Ishikawa (cell line): ENCODE measurements at regions not wholly inside any gene's neighbourhood (a gene's known extent, or its start where the extent isn't known, plus 50 kb on each side); places are given as distances from the start of the nearest gene placed in this dataset.

Experiments
- CEBPB ChIP-seq: IDR thresholded peaks from 2 replicates; pipeline ENCODE4 v1.6.1; 2012
- CREB1 ChIP-seq: IDR thresholded peaks from 2 replicates; pipeline ENCODE4 v1.6.1; 2012; ENCODE audit warnings: low read depth
- EGR1 ChIP-seq: IDR thresholded peaks from 2 replicates; pipeline ENCODE4 v1.6.1; 2012
- EP300 ChIP-seq: IDR thresholded peaks from 2 replicates; pipeline ENCODE4 v1.6.1; 2012; ENCODE audit warnings: borderline replicate concordance
- FOXM1 ChIP-seq: IDR thresholded peaks from 2 replicates; pipeline ENCODE4 v1.6.1; 2012; ENCODE audit warnings: low read depth, borderline replicate concordance
- NFIC ChIP-seq: IDR thresholded peaks from 2 replicates; pipeline ENCODE4 v1.6.1; 2012
- RAD21 ChIP-seq: IDR thresholded peaks from 2 replicates; pipeline ENCODE4 v1.6.1; 2012; ENCODE audit warnings: low read depth
- TAF1 ChIP-seq: IDR thresholded peaks from 2 replicates; pipeline ENCODE4 v1.6.1; 2012; ENCODE audit warnings: low read depth, mild to moderate bottlenecking
- TCF12 ChIP-seq: IDR thresholded peaks from 2 replicates; pipeline ENCODE4 v1.6.1; 2012; ENCODE audit warnings: low read depth
- TEAD4 ChIP-seq: IDR thresholded peaks from 2 replicates; pipeline ENCODE4 v1.6.1; 2012
- YY1 ChIP-seq: IDR thresholded peaks from 2 replicates; pipeline ENCODE4 v1.6.1; 2012; ENCODE audit warnings: low read depth
- ZBTB7A ChIP-seq: IDR thresholded peaks from 2 replicates; pipeline ENCODE4 v1.6.1; 2012; ENCODE audit warnings: low read depth
- TF ChIP-seq, protein P1 (sequence below): IDR thresholded peaks from 2 replicates; pipeline ENCODE4 v1.6.1; 2012
- TF ChIP-seq, protein P2 (sequence below): IDR thresholded peaks from 2 replicates; pipeline ENCODE4 v1.6.1; 2012; ENCODE audit warnings: low read depth, mild to moderate bottlenecking
- TF ChIP-seq, protein P3 (sequence below): IDR thresholded peaks from 2 replicates; pipeline ENCODE4 v1.6.1; 2012

DNA sequence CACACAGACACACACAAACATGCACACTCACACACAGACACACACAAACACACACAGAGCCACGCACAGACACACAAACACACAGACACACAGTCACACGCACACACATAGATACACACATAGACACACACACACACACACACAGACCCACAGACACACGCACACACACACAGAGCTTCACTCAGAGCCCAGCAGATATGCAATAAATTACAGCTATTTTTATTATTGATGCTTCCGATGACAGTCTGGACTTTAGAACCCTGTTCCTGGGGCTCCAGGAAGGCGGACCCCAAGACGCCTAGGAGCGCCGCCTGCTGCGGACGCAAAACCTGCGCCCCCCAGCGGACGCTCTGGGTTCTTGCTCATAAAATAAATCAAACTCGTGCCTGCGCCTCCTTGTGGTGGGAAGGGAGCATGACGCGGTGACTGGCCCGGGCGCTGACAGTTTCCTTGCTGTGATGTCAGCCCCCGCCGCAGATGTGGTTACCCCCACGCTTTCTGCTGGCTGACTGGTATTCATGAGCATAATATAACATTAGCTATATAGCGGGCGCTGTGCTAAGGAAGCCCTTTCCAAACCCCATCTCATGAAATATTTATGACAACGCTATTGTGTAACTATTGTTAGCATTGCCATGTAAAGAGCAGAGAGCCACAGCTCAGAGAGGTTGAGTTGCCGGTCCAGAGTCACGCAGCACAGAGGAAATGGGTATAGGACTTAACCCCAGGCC lies 64.4 kb upstream of the TM9SF2 start:
- 0 out of 2 replicates have a peak, but pooled peaks have one; percentile 20 for TF ChIP-seq EGR1
- no peak for TF ChIP-seq FOXM1
- no peak for TF ChIP-seq ZBTB7A
- TF ChIP-seq, protein P1, sequence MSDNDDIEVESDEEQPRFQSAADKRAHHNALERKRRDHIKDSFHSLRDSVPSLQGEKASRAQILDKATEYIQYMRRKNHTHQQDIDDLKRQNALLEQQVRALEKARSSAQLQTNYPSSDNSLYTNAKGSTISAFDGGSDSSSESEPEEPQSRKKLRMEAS = no peak
- peak; percentile 78 for TF ChIP-seq RAD21
- no peak for TF ChIP-seq YY1
- TF ChIP-seq TCF12 = 0 out of 2 replicates have a peak, but pooled peaks have one; percentile 17
- TF ChIP-seq CREB1 = no peak
- no peak for TF ChIP-seq TAF1
- no peak for TF ChIP-seq NFIC
- TF ChIP-seq, protein P2, sequence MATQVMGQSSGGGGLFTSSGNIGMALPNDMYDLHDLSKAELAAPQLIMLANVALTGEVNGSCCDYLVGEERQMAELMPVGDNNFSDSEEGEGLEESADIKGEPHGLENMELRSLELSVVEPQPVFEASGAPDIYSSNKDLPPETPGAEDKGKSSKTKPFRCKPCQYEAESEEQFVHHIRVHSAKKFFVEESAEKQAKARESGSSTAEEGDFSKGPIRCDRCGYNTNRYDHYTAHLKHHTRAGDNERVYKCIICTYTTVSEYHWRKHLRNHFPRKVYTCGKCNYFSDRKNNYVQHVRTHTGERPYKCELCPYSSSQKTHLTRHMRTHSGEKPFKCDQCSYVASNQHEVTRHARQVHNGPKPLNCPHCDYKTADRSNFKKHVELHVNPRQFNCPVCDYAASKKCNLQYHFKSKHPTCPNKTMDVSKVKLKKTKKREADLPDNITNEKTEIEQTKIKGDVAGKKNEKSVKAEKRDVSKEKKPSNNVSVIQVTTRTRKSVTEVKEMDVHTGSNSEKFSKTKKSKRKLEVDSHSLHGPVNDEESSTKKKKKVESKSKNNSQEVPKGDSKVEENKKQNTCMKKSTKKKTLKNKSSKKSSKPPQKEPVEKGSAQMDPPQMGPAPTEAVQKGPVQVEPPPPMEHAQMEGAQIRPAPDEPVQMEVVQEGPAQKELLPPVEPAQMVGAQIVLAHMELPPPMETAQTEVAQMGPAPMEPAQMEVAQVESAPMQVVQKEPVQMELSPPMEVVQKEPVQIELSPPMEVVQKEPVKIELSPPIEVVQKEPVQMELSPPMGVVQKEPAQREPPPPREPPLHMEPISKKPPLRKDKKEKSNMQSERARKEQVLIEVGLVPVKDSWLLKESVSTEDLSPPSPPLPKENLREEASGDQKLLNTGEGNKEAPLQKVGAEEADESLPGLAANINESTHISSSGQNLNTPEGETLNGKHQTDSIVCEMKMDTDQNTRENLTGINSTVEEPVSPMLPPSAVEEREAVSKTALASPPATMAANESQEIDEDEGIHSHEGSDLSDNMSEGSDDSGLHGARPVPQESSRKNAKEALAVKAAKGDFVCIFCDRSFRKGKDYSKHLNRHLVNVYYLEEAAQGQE = no peak

DNA sequence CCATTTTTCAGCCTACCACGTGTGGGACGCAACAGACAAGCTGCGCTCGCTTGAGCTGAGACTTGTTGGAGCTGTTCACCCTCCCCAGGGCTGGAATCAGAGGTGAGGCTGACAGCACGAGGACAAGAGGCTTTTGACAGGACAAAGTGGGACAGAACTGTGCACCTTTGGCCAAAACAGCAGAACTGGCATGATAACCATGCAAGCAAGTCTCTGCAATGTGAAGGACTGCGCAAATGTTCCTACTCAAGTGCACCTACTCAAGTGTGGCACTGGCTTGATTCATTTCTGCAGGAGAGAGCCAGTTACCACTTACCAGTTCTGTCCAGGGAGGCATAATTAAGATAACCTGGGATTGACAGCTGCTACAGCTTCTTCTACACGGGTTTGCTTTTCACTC lies 62.2 kb upstream of the TM9SF2 start:
- TF ChIP-seq TCF12 (no peak), EP300 (no peak), TEAD4 (no peak), RAD21 (no peak), ZBTB7A (no peak), YY1 (no peak), EGR1 (no peak), CEBPB (no peak), TAF1 (no peak), NFIC (no peak), FOXM1 (no peak), CREB1 (no peak)
- TF ChIP-seq, protein P3, sequence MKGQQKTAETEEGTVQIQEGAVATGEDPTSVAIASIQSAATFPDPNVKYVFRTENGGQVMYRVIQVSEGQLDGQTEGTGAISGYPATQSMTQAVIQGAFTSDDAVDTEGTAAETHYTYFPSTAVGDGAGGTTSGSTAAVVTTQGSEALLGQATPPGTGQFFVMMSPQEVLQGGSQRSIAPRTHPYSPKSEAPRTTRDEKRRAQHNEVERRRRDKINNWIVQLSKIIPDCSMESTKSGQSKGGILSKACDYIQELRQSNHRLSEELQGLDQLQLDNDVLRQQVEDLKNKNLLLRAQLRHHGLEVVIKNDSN = no peak
- TF ChIP-seq, protein P1 = no peak
- TF ChIP-seq, protein P2 = no peak

DNA sequence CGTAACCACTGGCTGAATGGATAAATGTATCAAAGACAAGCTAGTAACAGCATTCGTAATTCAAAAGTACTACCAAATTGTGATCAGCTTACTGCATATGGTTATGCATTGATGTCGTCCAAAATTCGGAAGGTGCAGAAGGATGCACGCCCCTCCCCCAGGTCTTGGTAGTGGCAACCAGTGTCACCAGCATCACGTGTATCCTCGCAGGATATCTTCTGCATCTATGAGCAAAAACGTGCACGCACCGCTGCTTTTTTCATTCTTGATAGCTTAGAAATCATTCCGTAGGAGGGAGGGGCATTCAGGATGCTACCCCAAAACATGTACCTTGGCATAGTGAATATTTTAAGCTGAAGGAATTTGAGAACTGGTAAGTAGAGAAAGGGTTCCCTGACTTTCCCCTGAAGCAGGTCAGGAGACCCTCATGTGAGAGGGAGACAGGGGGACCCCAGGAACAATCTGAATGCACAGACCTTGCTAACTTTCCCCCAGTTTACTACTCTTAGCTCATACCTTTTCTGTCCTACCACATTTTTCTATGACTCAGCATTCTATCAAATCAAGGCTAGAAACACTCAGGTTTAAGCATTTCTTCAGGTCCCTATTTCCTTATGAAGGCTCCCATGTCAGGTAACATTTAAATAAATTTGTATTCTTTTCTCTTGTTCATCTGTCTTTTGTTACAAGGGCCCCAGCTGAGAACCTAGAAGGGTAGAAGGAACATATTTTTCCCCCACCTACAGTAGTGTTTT lies 61.2 kb upstream of the TM9SF2 start:
- TF ChIP-seq, protein P2 = no peak
- TF ChIP-seq FOXM1 (no peak), CREB1 (no peak)

DNA sequence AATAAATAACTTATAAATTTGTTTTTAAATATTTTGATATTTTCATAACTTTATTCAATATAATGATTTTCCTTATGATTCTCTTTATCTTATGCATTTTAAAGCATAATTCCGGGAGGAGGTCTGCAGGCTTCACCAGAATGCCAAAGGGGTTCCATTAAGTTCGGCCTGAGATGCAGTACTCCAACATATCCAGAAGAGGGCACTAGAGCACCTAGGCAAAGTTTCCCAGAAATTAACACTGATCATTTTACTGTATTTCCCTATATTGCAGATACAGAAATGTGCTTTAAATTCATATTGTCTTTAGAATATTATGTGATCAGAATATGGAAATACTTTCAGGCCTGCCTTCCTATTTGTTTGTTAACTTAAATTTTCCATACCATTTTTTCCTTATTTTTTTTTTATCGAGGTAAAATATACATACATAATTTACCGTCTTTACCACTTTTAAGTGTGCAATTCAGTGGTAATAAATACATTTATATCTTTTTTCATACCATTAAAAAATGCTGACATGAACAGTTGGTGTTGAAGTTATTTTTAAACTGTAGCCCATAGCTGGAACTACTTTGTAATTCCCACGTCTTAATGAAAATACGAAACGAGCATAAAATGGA lies 58.9 kb upstream of the TM9SF2 start:
- TF ChIP-seq TAF1 = no peak
- TF ChIP-seq, protein P3 = no peak
- no peak for TF ChIP-seq CEBPB
- TF ChIP-seq, protein P1 = no peak
- TF ChIP-seq EGR1 = no peak
- no peak for TF ChIP-seq EP300
- TF ChIP-seq RAD21 = peak; percentile 86
- no peak for TF ChIP-seq FOXM1
